Inflammatory macrophage (primary cell): ENCODE measurements at regions not wholly inside any gene's neighbourhood (a gene's known extent, or its start where the extent isn't known, plus 50 kb on each side); places are given as distances from the start of the nearest gene placed in this dataset.

Experiments
- DNase-seq, 2 donors: peaks; one replicate each; pipeline ENCODE4 v3.0.0-alpha.2; 2020 to 2022

DNA sequence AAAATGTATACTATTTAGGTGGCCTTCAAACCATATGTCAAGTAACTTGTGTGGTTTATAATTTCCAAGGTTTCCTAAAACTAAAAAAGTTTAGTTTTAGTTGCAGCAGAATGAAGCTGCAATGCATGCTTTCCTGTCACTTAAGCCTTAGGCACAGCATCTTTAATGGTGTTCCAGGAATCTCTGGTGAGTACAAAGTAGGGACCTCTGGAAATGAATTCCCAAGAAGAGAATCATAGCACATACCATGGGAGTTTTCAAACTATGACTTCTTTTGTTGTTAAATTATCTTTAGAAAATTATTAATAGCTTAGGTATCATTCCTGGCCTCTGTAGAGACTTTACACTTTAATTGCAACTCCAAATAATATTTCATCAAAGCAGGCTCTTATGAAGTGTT lies 1005.9 kb upstream of the PABPC4L start:
- no peak for DNase-seq

GRCh38 chr4:135204311-135204710 lies 1002.7 kb upstream of the PABPC4L start:
- DNase-seq, result no peak

GRCh38 chr4:135201081-135201480 lies 999.5 kb upstream of the PABPC4L start:
- DNase-seq, result no peak

DNA sequence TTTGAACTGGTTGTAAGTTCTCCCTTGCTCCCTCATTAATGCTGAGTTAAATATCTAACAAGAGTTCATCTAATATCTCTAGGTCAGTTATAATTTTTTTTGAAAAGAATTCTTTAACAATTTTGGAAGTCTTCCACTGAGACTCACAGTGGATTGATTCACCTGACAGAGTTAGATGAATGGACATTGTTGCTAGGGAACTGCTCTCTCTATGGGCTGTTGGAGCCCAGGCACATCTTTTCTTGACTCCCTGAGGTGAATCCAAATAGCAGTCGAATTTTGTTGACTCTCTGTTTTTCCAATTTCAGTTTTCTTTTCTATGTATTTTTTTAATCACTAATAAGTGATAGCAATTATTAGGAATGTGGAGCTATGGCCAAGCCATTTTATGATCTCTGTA lies 996.1 kb upstream of the PABPC4L start:
- no peak for DNase-seq

GRCh38 chr4:135194477-135194876 lies 992.9 kb upstream of the PABPC4L start:
- no peak for DNase-seq

- DNase-seq, result no peak
Measured at GRCh38 chr4:135192751-135193535, 991.4 kb upstream of the PABPC4L start.

- no peak for DNase-seq
Measured at GRCh38 chr4:135191596-135191995, 990.0 kb upstream of the PABPC4L start.

GRCh38 chr4:135186002-135186401 lies 984.4 kb upstream of the PABPC4L start:
- no peak for DNase-seq

GRCh38 chr4:135185256-135185655 lies 983.7 kb upstream of the PABPC4L start:
- DNase-seq, result no peak

GRCh38 chr4:135184715-135185114 lies 983.1 kb upstream of the PABPC4L start:
- no peak for DNase-seq

DNA sequence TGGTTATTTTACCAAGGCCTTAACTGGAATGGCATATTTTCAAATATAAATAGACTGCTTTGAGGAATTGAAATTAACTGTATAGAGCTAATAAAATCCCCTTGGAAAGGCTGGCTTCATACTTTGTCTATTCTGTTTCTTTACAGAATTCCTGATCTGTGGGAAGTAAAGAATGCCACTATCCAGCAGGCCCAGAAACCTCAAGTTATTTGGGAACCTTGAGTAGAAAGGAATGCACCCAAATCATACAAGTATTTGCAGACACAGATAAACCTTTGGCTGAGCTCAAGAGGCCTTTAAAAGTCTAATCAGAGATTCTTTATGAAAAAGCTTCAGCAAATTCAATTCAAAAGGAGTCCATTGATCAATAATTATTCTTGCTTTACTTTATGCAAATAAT lies 975.7 kb upstream of the PABPC4L start:
- no peak for DNase-seq

- no peak for DNase-seq
Measured at GRCh38 chr4:135166661-135167060, 965.1 kb upstream of the PABPC4L start.

- DNase-seq, result no peak
Measured at GRCh38 chr4:135164601-135165000, 963.0 kb upstream of the PABPC4L start.

DNA sequence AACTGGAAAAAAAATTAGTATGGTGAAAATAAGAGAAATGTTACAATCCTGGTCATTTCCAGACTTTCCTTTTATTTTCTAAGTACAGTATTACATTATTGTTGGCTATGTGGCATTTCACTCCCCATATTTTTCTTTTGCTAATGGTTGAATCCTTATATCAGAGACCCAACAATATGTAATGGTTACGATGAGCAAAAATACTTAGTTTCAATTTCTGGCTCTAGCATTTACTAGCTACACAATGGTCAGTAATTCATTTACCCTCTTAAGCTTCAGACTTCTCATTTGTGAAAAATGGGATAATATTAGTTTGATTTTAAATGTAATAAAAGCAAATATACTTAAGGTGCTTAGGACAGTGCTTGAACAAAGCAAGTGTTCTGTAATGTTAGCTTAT lies 942.9 kb upstream of the PABPC4L start:
- DNase-seq, result no peak

DNA sequence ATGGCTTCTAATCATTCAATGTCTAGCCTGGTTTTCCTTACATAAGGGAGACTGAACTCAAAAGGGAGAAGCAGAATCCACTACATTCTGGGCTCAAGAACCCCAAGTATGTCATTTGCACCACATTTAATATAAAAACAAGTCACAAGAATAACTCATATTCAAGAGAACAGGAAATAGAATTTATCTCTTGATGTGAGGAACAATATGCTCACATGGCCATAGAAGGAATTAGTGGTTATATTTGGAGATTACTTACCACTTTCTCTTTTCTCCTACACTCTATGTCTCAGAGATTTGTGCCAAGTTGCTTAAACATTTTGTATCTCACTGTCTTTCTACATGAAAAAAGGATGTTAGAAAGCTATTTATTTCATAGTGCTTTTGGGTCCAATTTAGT lies 922.6 kb upstream of the PABPC4L start:
- DNase-seq, result no peak

- no peak for DNase-seq
Measured at GRCh38 chr4:135123632-135124031, 922.0 kb upstream of the PABPC4L start.

GRCh38 chr4:135122457-135122856 lies 920.9 kb upstream of the PABPC4L start:
- no peak for DNase-seq

GRCh38 chr4:135120195-135120594 lies 918.6 kb upstream of the PABPC4L start:
- DNase-seq, result no peak

DNA sequence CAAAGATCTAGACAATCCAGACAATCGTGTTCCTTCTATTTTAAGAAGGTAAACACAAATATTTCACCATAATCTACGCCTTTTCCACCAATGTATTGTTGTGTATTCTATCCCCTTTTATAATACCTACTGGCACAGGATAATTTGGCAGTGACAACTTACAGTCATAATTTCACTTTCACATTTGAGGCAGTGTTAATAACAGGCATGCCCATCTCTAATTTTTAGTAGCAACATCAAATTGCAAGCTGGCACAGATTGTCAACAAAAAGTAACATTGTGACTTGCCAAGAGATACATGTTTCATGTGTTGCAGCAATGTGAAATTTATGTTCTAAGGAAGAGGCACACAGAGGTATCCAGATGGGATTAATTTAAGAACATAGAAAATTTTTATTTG lies 912.5 kb upstream of the PABPC4L start:
- no peak for DNase-seq

GRCh38 chr4:135098061-135098460 lies 896.5 kb upstream of the PABPC4L start:
- DNase-seq, result no peak

DNA sequence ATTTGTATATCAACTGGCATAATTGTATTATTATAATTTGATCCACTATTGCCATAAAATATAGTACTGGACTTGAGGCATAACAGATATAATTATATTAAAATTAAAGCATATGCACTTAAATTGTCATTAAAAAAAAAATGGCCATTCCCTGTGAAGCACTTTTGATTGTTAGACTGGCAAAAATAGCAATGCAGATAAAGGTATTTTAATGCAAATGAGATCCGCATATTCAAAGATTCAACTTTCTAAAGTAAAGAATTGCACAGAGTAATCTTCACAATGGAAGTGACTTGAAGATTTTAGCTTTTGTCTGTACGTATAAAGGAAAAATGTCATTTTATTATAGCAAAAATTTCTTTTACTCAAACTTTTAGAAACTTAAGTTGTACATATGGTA lies 871.8 kb upstream of the PABPC4L start:
- DNase-seq, result no peak

GRCh38 chr4:135072553-135072952 lies 871.0 kb upstream of the PABPC4L start:
- DNase-seq, result no peak

DNA sequence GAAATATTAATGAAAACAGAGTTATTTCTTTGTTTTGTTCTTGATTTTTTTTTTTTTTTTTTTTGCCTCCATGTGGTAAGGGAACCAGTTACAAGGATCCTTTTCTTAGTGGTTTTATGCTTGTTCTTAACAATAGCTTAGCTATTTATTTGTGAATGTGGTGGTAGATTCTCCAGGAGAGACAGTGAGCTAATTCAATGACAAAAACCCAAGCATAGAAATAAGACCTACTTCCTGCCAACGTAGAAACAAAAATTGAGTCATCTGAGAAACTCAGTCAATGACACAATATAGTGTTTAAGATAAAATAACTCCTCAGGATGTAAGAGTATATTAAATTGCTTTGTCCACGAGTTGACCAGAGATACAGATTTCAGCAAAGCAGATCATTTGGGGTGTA lies 863.8 kb upstream of the PABPC4L start:
- no peak for DNase-seq

DNA sequence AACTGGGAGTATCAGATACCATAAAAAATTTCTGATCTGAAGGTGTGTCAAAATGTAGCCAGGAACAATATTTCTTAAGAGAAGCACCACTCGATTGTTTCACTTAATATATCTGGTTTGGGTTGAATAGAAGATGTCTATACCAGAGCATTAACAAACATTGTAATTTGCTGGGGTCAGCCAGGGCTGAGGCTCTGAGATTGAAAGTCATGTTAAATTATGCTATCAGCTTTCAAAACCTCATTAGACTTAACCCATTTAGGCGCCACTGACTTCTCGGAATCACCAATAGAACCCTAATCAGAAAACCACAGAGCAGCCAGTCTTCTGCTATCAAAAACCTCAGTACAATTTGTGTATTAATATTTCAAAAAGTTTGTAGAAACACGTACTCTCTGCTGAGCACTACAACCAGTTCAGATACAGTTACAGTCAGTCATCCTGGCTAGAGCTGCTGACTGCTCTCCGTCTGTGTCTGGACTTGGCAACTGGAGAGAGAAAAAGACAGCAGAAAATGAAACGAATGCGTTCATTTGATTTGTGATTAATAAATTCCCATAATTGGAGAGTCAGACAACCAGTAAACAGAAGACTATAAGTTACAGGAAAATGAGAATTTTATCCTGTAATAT lies 848.6 kb upstream of the PABPC4L start:
- DNase-seq, result no peak

- DNase-seq, result no peak
Measured at GRCh38 chr4:135032670-135033069, 831.1 kb upstream of the PABPC4L start.
